GM23338 (cell line): ENCODE measurements at regions not wholly inside any gene's neighbourhood (a gene's known extent, or its start where the extent isn't known, plus 50 kb on each side); places are given as distances from the start of the nearest gene placed in this dataset.

ENCODE experiments used
- ATAC-seq: fragments of 200-7000 bp; cut with Tn5 transposase; 3 replicates; pipeline ENCODE4 v1.9.1; 2020
- DNase-seq: peaks from one replicate; pipeline ENCODE4 v3.0.0-alpha.2; 2015; ENCODE audit warnings: low spot score
- H2AFZ ChIP-seq: fragments of 200-600 bp; sonication (generic); 2 replicates; pipeline ENCODE4 v1.8.0; 2016; ENCODE audit warnings: antibody characterized with exemption, mild to moderate bottlenecking, moderate library complexity
- H3F3A ChIP-seq: fragments of 200-600 bp; sonication (generic); replicated peaks from 2 replicates; pipeline ENCODE4 v1.8.0; 2017; ENCODE audit warnings: antibody characterized with exemption, mixed run types, low read depth
- H3K27ac ChIP-seq: fragments of 200-600 bp; sonication (generic); 2 replicates; pipeline ENCODE4 v1.6.1; 2016; ENCODE audit warnings: low read depth
- H3K27me3 ChIP-seq: fragments of 200-600 bp; sonication (generic); 2 replicates; pipeline ENCODE4 v1.8.0; 2016; ENCODE audit warnings: mild to moderate bottlenecking, mixed run types, moderate library complexity; ENCODE audit not compliant: insufficient read depth
- H3K36me3 ChIP-seq: fragments of 200-600 bp; sonication (generic); 2 replicates; pipeline ENCODE4 v1.8.0; 2016; ENCODE audit warnings: mild to moderate bottlenecking; ENCODE audit not compliant: insufficient read depth
- H3K4me1 ChIP-seq: fragments of 200-600 bp; sonication (generic); 2 replicates; pipeline ENCODE4 v1.8.0; 2016; ENCODE audit warnings: mild to moderate bottlenecking, moderate library complexity; ENCODE audit not compliant: insufficient read depth
- H3K4me2 ChIP-seq: fragments of 200-600 bp; sonication (generic); 2 replicates; pipeline ENCODE4 v1.7.1; 2017; ENCODE audit warnings: mixed run types
- H3K4me3 ChIP-seq: fragments of 200-600 bp; sonication (generic); 2 replicates; pipeline ENCODE4 v1.6.1; 2016; ENCODE audit warnings: mixed run types
- H3K79me2 ChIP-seq: fragments of 200-600 bp; sonication (generic); replicated peaks from 2 replicates; pipeline ENCODE4 v1.8.0; 2017; ENCODE audit warnings: mild to moderate bottlenecking; ENCODE audit not compliant: insufficient read depth
- H3K9me2 ChIP-seq: fragments of 200-600 bp; sonication (generic); 2 replicates; pipeline ENCODE4 v1.8.0; 2017; ENCODE audit not compliant: insufficient read depth
- H4K20me1 ChIP-seq: fragments of 200-600 bp; sonication (generic); replicated peaks from 2 replicates; pipeline ENCODE4 v1.8.0; 2017; ENCODE audit warnings: mild to moderate bottlenecking; ENCODE audit not compliant: insufficient read depth
- H3K27ac Mint-ChIP-seq: 2 replicates; pipeline ENCODE4 v1.8.0; 2020; ENCODE audit warnings: inconsistent platforms, mild to moderate bottlenecking, moderate library complexity, mixed read lengths
- H3K27me3 Mint-ChIP-seq: 3 replicates; pipeline ENCODE4 v1.8.0; 2022; ENCODE audit warnings: low read depth, mild to moderate bottlenecking, moderate library complexity, mixed read lengths, inconsistent platforms; ENCODE audit not compliant: insufficient read depth, poor library complexity
- H3K36me3 Mint-ChIP-seq: 3 replicates; pipeline ENCODE4 v1.8.0; 2021; ENCODE audit warnings: low read depth, mild to moderate bottlenecking, inconsistent platforms, moderate library complexity, mixed read lengths
- H3K4me1 Mint-ChIP-seq: 3 replicates; pipeline ENCODE4 v1.8.0; 2020; ENCODE audit warnings: mild to moderate bottlenecking, inconsistent platforms, mixed read lengths
- H3K4me3 Mint-ChIP-seq: 3 replicates; pipeline ENCODE4 v1.8.0; 2021; ENCODE audit warnings: moderate library complexity, mild to moderate bottlenecking, inconsistent platforms, mixed read lengths
- H3K9me3 Mint-ChIP-seq: 3 replicates; pipeline ENCODE4 v1.8.0; 2020; ENCODE audit warnings: moderate library complexity, mild to moderate bottlenecking, inconsistent platforms, mixed read lengths
- CTCF ChIP-seq, 2 experiments: fragments of 200-600 bp in 1 of 2; sonication (generic) in 1 of 2; conservative IDR thresholded peaks; 2 replicates each; pipeline versions ENCODE4 v1.5.1 to v1.6.1; 2016 to 2017; ENCODE audit warnings: antibody characterized with exemption in 2 of 2, low read depth in 2 of 2, mild to moderate bottlenecking in 2 of 2, moderate library complexity in 1 of 2
- POLR2AphosphoS5 ChIP-seq: IDR thresholded peaks from 2 replicates; pipeline ENCODE4 v1.6.1; 2016; ENCODE audit warnings: antibody characterized with exemption, low read depth
- ZNF114 ChIP-seq: fragments of 250-450 bp; sonication (Bioruptor Pico); IDR thresholded peaks from 2 replicates; pipeline ENCODE4 v1.5.0; 2020; ENCODE audit warnings: mild to moderate bottlenecking, moderate library complexity

- no peaks in the 10 kb centered on the region for H4K20me1 ChIP-seq
- TF ChIP-seq CTCF (conservative IDR thresholded peaks at IDR 0.05; ENCODE audit: low read depth in 2 of 2) (peak in 1 of 2 experiments; percentile 27; a peak in 2 of 4 replicates), POLR2AphosphoS5 (no peak)
- no peaks in the 10 kb centered on the region for H3K27me3 ChIP-seq
- no peak overlapping the region for H3K4me3 Mint-ChIP-seq
- H3K27me3 Mint-ChIP-seq, result peaks cover 18% of the 10 kb centered on the region
- H3K4me2 ChIP-seq, result no peak overlapping the region
- no peaks in the 10 kb centered on the region for H3K4me1 ChIP-seq
- H3K79me2 ChIP-seq, result no peaks in the 10 kb centered on the region
- no peaks in the 10 kb centered on the region; the same call in 1 of the 2 replicates for H3K36me3 ChIP-seq
- 0 out of 3 replicates have a peak, but pooled peaks cover 6% of the 10 kb centered on the region for H3K36me3 Mint-ChIP-seq
- no peak overlapping the region for H3K27ac Mint-ChIP-seq
- H2AFZ ChIP-seq, result no peak overlapping the region
- H3K4me1 Mint-ChIP-seq, result peaks cover 5% of the 10 kb centered on the region
- peaks cover 14% of the 10 kb centered on the region; the same call in 2 of the 3 replicates for H3K9me3 Mint-ChIP-seq
- no peak overlapping the region for H3K27ac ChIP-seq
- DNase-seq (no peak), ATAC-seq (no peak)
- H3K4me3 ChIP-seq, result no peak overlapping the region
- H3K9me2 ChIP-seq, result no peaks in the 10 kb centered on the region
- H3F3A ChIP-seq, result no peaks in the 10 kb centered on the region
These were observed 55.1 kb upstream of the CNOT6 start for GRCh38 chr5:180438785-180439780.

GRCh38 chr5:180439911-180440769 lies 54.0 kb upstream of the CNOT6 start:
- DNase-seq, result peak; percentile 80
- Histone ChIP-seq H3K9me2 (no peaks in the 10 kb centered on the region), H3K4me2 (no peak overlapping the region), H3K4me3 (no peak overlapping the region), H3F3A (no peaks in the 10 kb centered on the region), H3K27ac (no peak overlapping the region), H4K20me1 (no peaks in the 10 kb centered on the region), H2AFZ (peak overlapping the region; percentile 80), H3K36me3 (no peaks in the 10 kb centered on the region; the same call in 1 of the 2 replicates), H3K79me2 (no peaks in the 10 kb centered on the region), H3K27me3 (no peaks in the 10 kb centered on the region), H3K4me1 (no peaks in the 10 kb centered on the region)
- peaks cover 5% of the 10 kb centered on the region; the same call in 2 of the 3 replicates for H3K4me1 Mint-ChIP-seq
- H3K27ac Mint-ChIP-seq, result no peak overlapping the region
- H3K9me3 Mint-ChIP-seq, result peaks cover 23% of the 10 kb centered on the region
- H3K27me3 Mint-ChIP-seq, result peaks cover 16% of the 10 kb centered on the region
- TF ChIP-seq ZNF114 (CRISPR knock-in tag), result no peak
- TF ChIP-seq CTCF (conservative IDR thresholded peaks at IDR 0.05; ENCODE audit: low read depth in 2 of 2), result peak; percentile 55 to 74
- 0 out of 3 replicates have a peak, but pooled peaks cover 6% of the 10 kb centered on the region for H3K36me3 Mint-ChIP-seq
- no peak overlapping the region for H3K4me3 Mint-ChIP-seq
- peak; percentile 88 for ATAC-seq
